Stimulated activated CD8-positive, alpha-beta memory T cell treated with anti-CD3 and anti-CD28 coated beads, Interleukin-4, amount 100 ng/mL, for 4 hours (primary cell): ENCODE measurements at regions not wholly inside any gene's neighbourhood (a gene's known extent, or its start where the extent isn't known, plus 50 kb on each side); places are given as distances from the start of the nearest gene placed in this dataset.
"Not testable (repeated sequence)": the region's sequence is repeated elsewhere in the genome, so short reads cannot be mapped to it uniquely, and the experiment has no call there.

Source experiments
- DNase-seq, 2 donors: peaks; one replicate each; pipeline ENCODE4 v3.0.0-alpha.2; 2020; ENCODE audit warnings: low read depth in 2 of 2, low spot score in 1 of 2

GRCh38 chr6:4677011-4677750 lies 99.0 kb upstream of the CDYL start:
- DNase-seq: no peak

GRCh38 chr6:4676016-4676415 lies 100.2 kb upstream of the CDYL start:
- DNase-seq: no peak

GRCh38 chr6:4675121-4675520 lies 101.1 kb upstream of the CDYL start:
- DNase-seq: no peak

GRCh38 chr6:4673861-4674260 lies 102.3 kb upstream of the CDYL start:
- DNase-seq: no peak

- no peak for DNase-seq
These were observed 103.4 kb upstream of the CDYL start for GRCh38 chr6:4672772-4673171.

- DNase-seq: no peak
These were observed 104.6 kb upstream of the CDYL start for GRCh38 chr6:4671587-4672115.

GRCh38 chr6:4670824-4671409 lies 105.3 kb upstream of the CDYL start:
- DNase-seq: no peak

- no peak for DNase-seq
These were observed 105.9 kb upstream of the CDYL start for GRCh38 chr6:4670290-4670689.

GRCh38 chr6:4668271-4669179 lies 107.7 kb upstream of the CDYL start:
- DNase-seq: no peak

- DNase-seq: no peak
These were observed 108.6 kb upstream of the CDYL start for GRCh38 chr6:4667591-4667990.

GRCh38 chr6:4666886-4667513 lies 109.2 kb upstream of the CDYL start:
- DNase-seq: no peak

GRCh38 chr6:4665489-4666417 lies 110.5 kb upstream of the CDYL start:
- DNase-seq: no peak

GRCh38 chr6:4664911-4665310 lies 111.3 kb upstream of the CDYL start:
- DNase-seq: no peak

- DNase-seq: no peak
These were observed 112.0 kb upstream of the CDYL start for GRCh38 chr6:4664117-4664626.

GRCh38 chr6:4662886-4663285 lies 113.3 kb upstream of the CDYL start:
- DNase-seq: no peak

- no peak for DNase-seq
These were observed 114.8 kb upstream of the CDYL start for GRCh38 chr6:4661391-4661790.

GRCh38 chr6:4660377-4661321 lies 115.6 kb upstream of the CDYL start:
- no peak for DNase-seq

GRCh38 chr6:4659719-4660118 lies 116.5 kb upstream of the CDYL start:
- DNase-seq: not testable (repeated sequence)

GRCh38 chr6:4658486-4658885 lies 117.7 kb upstream of the CDYL start:
- no peak for DNase-seq
